Endodermal cell (in vitro differentiated cells): ENCODE measurements at regions not wholly inside any gene's neighbourhood (a gene's known extent, or its start where the extent isn't known, plus 50 kb on each side); places are given as distances from the start of the nearest gene placed in this dataset.

Experiments used
- DNase-seq: peaks from one replicate; pipeline ENCODE4 v3.0.0-alpha.2; 2017
- H3K27ac ChIP-seq: 2 replicates; pipeline ENCODE4 v1.5.1; 2013; ENCODE audit warnings: mild to moderate bottlenecking, low read depth, low read length, moderate library complexity
- H3K27me3 ChIP-seq: 2 replicates; pipeline ENCODE4 v1.6.1; 2013; ENCODE audit warnings: mild to moderate bottlenecking, low read length, moderate library complexity; ENCODE audit not compliant: insufficient read depth, control insufficient read depth, poor library complexity, severe bottlenecking
- H3K36me3 ChIP-seq: 2 replicates; pipeline ENCODE4 v1.7.0; 2013; ENCODE audit warnings: mild to moderate bottlenecking, low read length, moderate library complexity; ENCODE audit not compliant: control insufficient read depth, insufficient read depth
- H3K4me1 ChIP-seq: one replicate; pipeline ENCODE4 v1.7.0; 2013; ENCODE audit warnings: low read length; ENCODE audit not compliant: control insufficient read depth, insufficient read depth
- H3K4me3 ChIP-seq: 2 replicates; pipeline ENCODE4 v1.5.1; 2013; ENCODE audit warnings: mild to moderate bottlenecking, low read length, moderate library complexity
- H3K9ac ChIP-seq: 2 replicates; pipeline ENCODE4 v1.6.1; 2013; ENCODE audit warnings: mild to moderate bottlenecking, low read length, moderate library complexity; ENCODE audit not compliant: poor library complexity, severe bottlenecking; ENCODE audit errors: extremely low read depth
- H3K9me3 ChIP-seq: 2 replicates; pipeline ENCODE4 v1.6.1; 2013; ENCODE audit warnings: mild to moderate bottlenecking, low read length, moderate library complexity; ENCODE audit not compliant: control insufficient read depth
- H3K27ac Mint-ChIP-seq: 2 replicates; pipeline ENCODE4 v1.8.0; 2020; ENCODE audit warnings: mixed read lengths
- H3K27me3 Mint-ChIP-seq: 2 replicates; pipeline ENCODE4 v1.8.0; 2021; ENCODE audit warnings: mild to moderate bottlenecking, mixed read lengths; ENCODE audit not compliant: insufficient read depth
- H3K36me3 Mint-ChIP-seq: 2 replicates; pipeline ENCODE4 v1.8.0; 2020; ENCODE audit warnings: low read depth, mixed read lengths
- H3K4me1 Mint-ChIP-seq: 2 replicates; pipeline ENCODE4 v1.8.0; 2020; ENCODE audit warnings: mixed read lengths
- H3K4me3 Mint-ChIP-seq: 2 replicates; pipeline ENCODE4 v1.8.0; 2020; ENCODE audit warnings: mild to moderate bottlenecking, moderate library complexity, mixed read lengths
- H3K9me3 Mint-ChIP-seq: 2 replicates; pipeline ENCODE4 v1.8.0; 2020; ENCODE audit warnings: mild to moderate bottlenecking, mixed read lengths
- WGBS, 2 experiments: methylation state at CpG; one replicate each; pipeline versions ENCODE4 v1.1.5 to v1.1.7; 2013; ENCODE audit warnings: missing lambda C conversion rate in 2 of 2, mixed read lengths in 1 of 2; ENCODE audit not compliant: insufficient coverage in 1 of 2, insufficient read length in 1 of 2; 5-methylcytosine and 5-hydroxymethylcytosine counted together
- TF ChIP-seq, protein P1 (sequence below): fragments of 200-600 bp; sonication (generic); conservative IDR thresholded peaks from 2 replicates; pipeline ENCODE4 v1.5.0; 2021; ENCODE audit warnings: antibody characterized with exemption, mild to moderate bottlenecking

DNA sequence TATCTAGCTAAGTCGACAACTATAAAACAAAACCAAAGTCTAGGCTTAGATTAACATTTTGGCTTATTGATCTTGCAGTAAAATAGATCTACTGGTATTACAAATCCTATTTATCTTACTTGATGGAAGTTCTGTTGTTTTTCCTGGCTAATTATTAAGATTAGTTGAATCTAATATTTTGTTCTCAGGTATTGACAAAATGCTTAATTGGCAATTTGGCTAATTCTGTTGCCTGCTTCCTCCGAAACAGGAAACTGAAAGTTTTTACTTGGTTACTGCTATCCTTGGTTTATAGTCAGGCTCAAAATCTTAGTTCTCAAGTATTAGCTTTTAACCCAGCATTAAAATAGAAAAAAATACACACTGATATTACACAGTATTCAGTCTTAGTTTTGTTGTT, 820.5 kb downstream of the NR2F1-AS1 start:
- no peak overlapping the region for H3K4me3 Mint-ChIP-seq
- H3K36me3 Mint-ChIP-seq, result no peaks in the 10 kb centered on the region
- Histone ChIP-seq H3K27ac (no peak overlapping the region), H3K4me1 (no peaks in the 10 kb centered on the region), H3K36me3 (no peaks in the 10 kb centered on the region), H3K9ac (no peak overlapping the region), H3K9me3 (no peaks in the 10 kb centered on the region), H3K4me3 (no peak overlapping the region), H3K27me3 (no peaks in the 10 kb centered on the region)
- 96 to 100% methylated on average over 1 to 2 of the region's 2 CpGs for WGBS, 2 experiments
- no peaks in the 10 kb centered on the region for H3K9me3 Mint-ChIP-seq
- DNase-seq, result no peak
- TF ChIP-seq, protein P1, sequence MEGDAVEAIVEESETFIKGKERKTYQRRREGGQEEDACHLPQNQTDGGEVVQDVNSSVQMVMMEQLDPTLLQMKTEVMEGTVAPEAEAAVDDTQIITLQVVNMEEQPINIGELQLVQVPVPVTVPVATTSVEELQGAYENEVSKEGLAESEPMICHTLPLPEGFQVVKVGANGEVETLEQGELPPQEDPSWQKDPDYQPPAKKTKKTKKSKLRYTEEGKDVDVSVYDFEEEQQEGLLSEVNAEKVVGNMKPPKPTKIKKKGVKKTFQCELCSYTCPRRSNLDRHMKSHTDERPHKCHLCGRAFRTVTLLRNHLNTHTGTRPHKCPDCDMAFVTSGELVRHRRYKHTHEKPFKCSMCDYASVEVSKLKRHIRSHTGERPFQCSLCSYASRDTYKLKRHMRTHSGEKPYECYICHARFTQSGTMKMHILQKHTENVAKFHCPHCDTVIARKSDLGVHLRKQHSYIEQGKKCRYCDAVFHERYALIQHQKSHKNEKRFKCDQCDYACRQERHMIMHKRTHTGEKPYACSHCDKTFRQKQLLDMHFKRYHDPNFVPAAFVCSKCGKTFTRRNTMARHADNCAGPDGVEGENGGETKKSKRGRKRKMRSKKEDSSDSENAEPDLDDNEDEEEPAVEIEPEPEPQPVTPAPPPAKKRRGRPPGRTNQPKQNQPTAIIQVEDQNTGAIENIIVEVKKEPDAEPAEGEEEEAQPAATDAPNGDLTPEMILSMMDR, result no peak
- H3K27me3 Mint-ChIP-seq, result no peaks in the 10 kb centered on the region
- H3K4me1 Mint-ChIP-seq, result peaks cover 8% of the 10 kb centered on the region
- H3K27ac Mint-ChIP-seq, result no peak overlapping the region

DNA sequence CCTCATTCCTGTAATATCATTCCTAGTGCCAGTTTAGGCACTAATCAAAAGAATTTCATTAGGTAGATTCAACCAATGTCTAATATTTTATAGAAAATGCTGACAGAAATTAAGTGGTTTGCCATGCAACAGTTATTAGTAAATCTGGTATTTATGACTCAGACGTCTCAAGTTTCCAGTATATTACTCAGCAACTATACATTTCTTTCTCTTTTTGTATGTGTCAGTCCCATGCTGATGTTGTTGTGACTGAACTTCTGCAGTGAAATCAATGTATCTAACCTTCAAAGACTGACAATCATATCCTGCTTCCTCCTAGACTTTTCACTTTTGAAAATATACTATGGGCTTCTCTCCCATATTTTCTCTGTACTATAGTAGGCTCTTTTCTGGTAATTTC, 822.5 kb downstream of the NR2F1-AS1 start:
- TF ChIP-seq, protein P1, result no peak
- H3K4me3 ChIP-seq, result no peak overlapping the region
- H3K4me1 ChIP-seq, result no peaks in the 10 kb centered on the region
- Mint-ChIP-seq H3K36me3 (no peaks in the 10 kb centered on the region), H3K27me3 (no peaks in the 10 kb centered on the region), H3K4me1 (peaks cover 9% of the 10 kb centered on the region), H3K9me3 (no peaks in the 10 kb centered on the region), H3K4me3 (no peak overlapping the region), H3K27ac (no peak overlapping the region)
- no peak for DNase-seq
- no peaks in the 10 kb centered on the region for H3K27me3 ChIP-seq
- 71 to 92% methylated on average over 1 of the region's 1 CpG for WGBS, 2 experiments
- H3K27ac ChIP-seq, result no peak overlapping the region
- no peaks in the 10 kb centered on the region for H3K36me3 ChIP-seq
- H3K9me3 ChIP-seq, result no peaks in the 10 kb centered on the region
- H3K9ac ChIP-seq, result no peak overlapping the region

DNA sequence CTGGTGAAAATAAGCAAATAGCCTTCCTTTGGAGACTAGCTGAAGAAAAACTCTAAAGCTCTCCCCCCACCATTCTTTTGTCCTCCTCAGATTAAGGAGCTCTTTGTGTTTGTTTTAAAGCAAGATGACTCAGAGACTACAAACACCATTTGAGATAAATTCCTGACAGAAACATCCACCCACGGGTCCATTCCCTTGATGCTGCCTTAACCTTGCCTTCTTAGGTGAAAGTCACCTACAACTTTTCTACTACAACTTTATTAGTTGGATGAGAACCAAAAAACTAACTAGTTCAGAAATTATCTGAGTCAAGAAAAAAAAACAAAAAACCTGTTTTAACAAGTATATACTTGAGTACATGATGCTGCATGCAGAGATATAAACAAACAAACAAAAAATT, 831.1 kb downstream of the NR2F1-AS1 start:
- no peaks in the 10 kb centered on the region for H3K27me3 Mint-ChIP-seq
- DNase-seq, result peak; percentile 69
- WGBS, 2 experiments, result 0% methylated on average over 1 of the region's 1 CpG; no CpG with 5 or more reads in 1 of the 2 experiments

More for the DNA sequence above, 831.1 kb downstream of the NR2F1-AS1 start:
- peak overlapping the region; percentile 89 for H3K27ac Mint-ChIP-seq
- no peaks in the 10 kb centered on the region for H3K9me3 Mint-ChIP-seq
- Histone ChIP-seq H3K27ac (no peak overlapping the region), H3K4me1 (peaks cover 9% of the 10 kb centered on the region), H3K9me3 (no peaks in the 10 kb centered on the region), H3K36me3 (no peaks in the 10 kb centered on the region), H3K9ac (no peak overlapping the region), H3K27me3 (no peaks in the 10 kb centered on the region), H3K4me3 (peak overlapping the region; percentile 67)
- H3K36me3 Mint-ChIP-seq, result no peaks in the 10 kb centered on the region
- TF ChIP-seq, protein P1, result no peak
- H3K4me1 Mint-ChIP-seq, result peaks cover 15% of the 10 kb centered on the region
- H3K4me3 Mint-ChIP-seq, result peak overlapping the region; percentile 2
